ENCODE measurements at regions not wholly inside any gene's neighbourhood (a gene's known extent, or its start where the extent isn't known, plus 50 kb on each side); places are given as distances from the start of the nearest gene placed in this dataset.

- Histone ChIP-seq H3K4me3 (peak overlapping the region; percentile 56), H3K27ac (peak overlapping the region in 1 of 2 donors; percentile 84)
- no peak for TF ChIP-seq CTCF (IDR thresholded peaks at IDR 0.05)
- DNase-seq (ENCODE audit: low spot score) = no peak
Observed at GRCh38 chr21:43331962-43332828, 94.7 kb downstream of the SIK1 start.

- H3K27ac ChIP-seq = peak overlapping the region in 1 of 2 donors; percentile 84
- TF ChIP-seq CTCF (IDR thresholded peaks at IDR 0.05) = no peak
- no peak overlapping the region for H3K4me3 ChIP-seq
- DNase-seq (ENCODE audit: low spot score) = no peak
Observed at GRCh38 chr21:43331111-43331961, 95.6 kb downstream of the SIK1 start.

GRCh38 chr21:43330306-43330881 is 96.5 kb downstream of the SIK1 start:
- H3K4me3 ChIP-seq = no peak overlapping the region
- H3K27ac ChIP-seq = no peak overlapping the region
- no peak for TF ChIP-seq CTCF (IDR thresholded peaks at IDR 0.05)
- DNase-seq (ENCODE audit: low spot score) = no peak

- no peak for DNase-seq (ENCODE audit: low spot score)
- H3K27ac ChIP-seq = no peak overlapping the region
- H3K4me3 ChIP-seq = no peak overlapping the region
- no peak for TF ChIP-seq CTCF (IDR thresholded peaks at IDR 0.05)
Observed at GRCh38 chr21:43329711-43330269, 97.1 kb downstream of the SIK1 start.

- no peak overlapping the region for H3K27ac ChIP-seq
- no peak overlapping the region for H3K4me3 ChIP-seq
- no peak for DNase-seq (ENCODE audit: low spot score)
- no peak for TF ChIP-seq CTCF (IDR thresholded peaks at IDR 0.05)
Observed at GRCh38 chr21:43328958-43329691, 97.8 kb downstream of the SIK1 start.

GRCh38 chr21:43328185-43328957 is 98.6 kb downstream of the SIK1 start:
- Histone ChIP-seq H3K27ac (no peak overlapping the region), H3K4me3 (no peak overlapping the region)
- TF ChIP-seq CTCF (IDR thresholded peaks at IDR 0.05) = no peak
- no peak for DNase-seq (ENCODE audit: low spot score)

Data from coronary artery (tissue), 2 donors.